CD8-positive, alpha-beta memory T cell (primary cell): ENCODE measurements at regions not wholly inside any gene's neighbourhood (a gene's known extent, or its start where the extent isn't known, plus 50 kb on each side); places are given as distances from the start of the nearest gene placed in this dataset.

Experiments
- CTCF ChIA-PET: fragments of 350-600 bp; sonication (Branson Sonifier 250); formaldehyde crosslinking; loops from one replicate; lab custom pipeline; 2021; ENCODE audit warnings: antibody characterized with exemption; lab: Charles Lee
- POLR2A ChIA-PET: fragments of 350-600 bp; sonication (Branson Sonifier 250); formaldehyde crosslinking; loops from one replicate; lab custom pipeline; 2021; ENCODE audit warnings: antibody characterized with exemption; lab: Charles Lee
- DNase-seq, 5 donors: peaks; one replicate each; pipeline versions ENCODE4 v3.0.0 to v3.0.0-alpha.2; 2020 to 2022; ENCODE audit warnings: mixed read lengths in 1 of 5
- H3K27ac ChIP-seq: one replicate; pipeline ENCODE4 v1.7.0; 2013; ENCODE audit warnings: low read depth, mild to moderate bottlenecking, low read length, moderate library complexity
- H3K27me3 ChIP-seq: 2 replicates; pipeline ENCODE4 v1.7.0; 2013; ENCODE audit warnings: low read length, mild to moderate bottlenecking; ENCODE audit not compliant: insufficient read depth, poor library complexity, severe bottlenecking
- H3K36me3 ChIP-seq: 2 replicates; pipeline ENCODE4 v1.7.0; 2013; ENCODE audit warnings: mild to moderate bottlenecking, low read length, moderate library complexity; ENCODE audit not compliant: insufficient read depth
- H3K4me1 ChIP-seq: 2 replicates; pipeline ENCODE4 v1.7.0; 2013; ENCODE audit warnings: mild to moderate bottlenecking, low read length, moderate library complexity; ENCODE audit not compliant: insufficient read depth
- H3K4me3 ChIP-seq: 2 replicates; pipeline ENCODE4 v1.7.0; 2013; ENCODE audit warnings: mild to moderate bottlenecking, low read length
- H3K9me3 ChIP-seq: 2 replicates; pipeline ENCODE4 v1.7.0; 2013; ENCODE audit warnings: mild to moderate bottlenecking, low read length
- H3K27ac Mint-ChIP-seq, 8 donors: one replicate each; pipeline ENCODE4 v1.8.0; 2020 to 2021; ENCODE audit warnings: mixed read lengths in 8 of 8, mild to moderate bottlenecking in 6 of 8, inconsistent platforms in 3 of 8, moderate library complexity in 3 of 8
- H3K27me3 Mint-ChIP-seq, 2 donors: one replicate each; pipeline ENCODE4 v1.8.0; 2020 to 2021; ENCODE audit warnings: mixed read lengths in 2 of 2, mild to moderate bottlenecking in 1 of 2, moderate library complexity in 1 of 2
- H3K36me3 Mint-ChIP-seq, 3 donors: one replicate each; pipeline ENCODE4 v1.8.0; 2020 to 2021; ENCODE audit warnings: mixed read lengths in 3 of 3, inconsistent platforms in 1 of 3, mild to moderate bottlenecking in 1 of 3
- H3K4me1 Mint-ChIP-seq, 3 donors: one replicate each; pipeline ENCODE4 v1.8.0; 2020 to 2021; ENCODE audit warnings: mixed read lengths in 3 of 3, inconsistent platforms in 1 of 3, mild to moderate bottlenecking in 1 of 3
- H3K4me3 Mint-ChIP-seq, 7 donors: one replicate each; pipeline ENCODE4 v1.8.0; 2020 to 2021; ENCODE audit warnings: mixed read lengths in 7 of 7, mild to moderate bottlenecking in 6 of 7, moderate library complexity in 4 of 7, inconsistent platforms in 2 of 7
- H3K9me3 Mint-ChIP-seq, 5 donors: one replicate each; pipeline ENCODE4 v1.8.0; 2020 to 2022; ENCODE audit warnings: mixed read lengths in 5 of 5, mild to moderate bottlenecking in 3 of 5, moderate library complexity in 2 of 5, inconsistent platforms in 1 of 5

DNA sequence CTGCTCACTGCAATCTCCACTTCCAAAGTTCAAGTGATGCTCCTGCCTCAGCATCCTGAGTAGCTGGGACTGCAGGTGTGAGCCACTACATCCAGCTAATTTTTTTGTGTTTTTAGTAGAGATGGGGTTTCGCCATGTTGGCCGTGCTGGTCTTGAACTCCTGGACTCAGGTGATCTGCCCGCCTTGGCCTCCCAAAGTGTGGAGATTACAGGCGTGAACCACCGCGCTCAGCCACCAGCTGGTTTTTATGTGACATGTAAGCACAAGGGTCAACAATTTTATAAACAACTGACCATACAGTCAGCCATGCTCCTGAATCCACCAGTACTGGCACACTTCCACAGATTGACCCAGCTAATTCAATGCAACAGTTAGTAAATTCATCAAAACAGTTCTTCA lies 526.3 kb upstream of the LRRC4C start:
- Histone ChIP-seq H3K4me3 (no peak overlapping the region), H3K4me1 (no peaks in the 10 kb centered on the region), H3K27me3 (no peaks in the 10 kb centered on the region), H3K36me3 (no peaks in the 10 kb centered on the region), H3K9me3 (no peaks in the 10 kb centered on the region), H3K27ac (no peak overlapping the region)
- Mint-ChIP-seq H3K36me3 (peaks cover 0 to 2% (median 0%) of the 10 kb centered on the region in 3 donors), H3K9me3 (peaks cover 7 to 16% (median 10%) of the 10 kb centered on the region in 5 donors), H3K27me3 (no peaks in the 10 kb centered on the region), H3K4me3 (no peak overlapping the region), H3K27ac (no peak overlapping the region), H3K4me1 (no peaks in the 10 kb centered on the region)
- CTCF ChIA-PET = no interaction called here
- DNase-seq = no peak
- POLR2A ChIA-PET = no interaction called here

DNA sequence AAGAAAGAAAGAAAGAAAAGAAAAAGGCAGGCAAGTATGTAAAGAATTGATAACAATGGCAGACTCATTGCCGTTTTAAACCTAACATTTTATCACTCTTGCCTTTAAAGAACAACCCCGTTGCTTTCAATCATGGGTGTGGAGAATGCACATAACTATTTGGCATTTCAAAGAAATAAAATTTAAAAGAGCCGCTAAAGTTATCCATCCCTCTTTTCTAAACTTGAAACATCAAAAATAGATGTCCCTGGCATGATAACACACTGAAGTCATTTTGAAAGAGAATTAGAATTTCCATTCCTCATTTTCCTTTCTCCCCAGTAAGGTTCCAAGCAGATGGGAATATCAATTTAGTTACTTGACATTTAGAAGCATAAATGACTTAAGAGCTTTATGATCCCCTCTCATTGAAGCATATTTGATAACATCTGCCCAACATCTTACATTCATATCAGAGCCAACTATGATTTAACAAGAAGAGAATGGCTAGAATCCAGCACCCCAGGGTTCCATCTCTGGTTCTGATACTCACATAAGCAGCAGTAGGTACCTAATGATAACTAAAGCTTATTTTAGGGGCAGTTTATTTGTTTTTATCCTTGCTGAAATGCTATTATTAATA lies 529.6 kb upstream of the LRRC4C start:
- no peak overlapping the region for H3K27ac ChIP-seq
- no peaks in the 10 kb centered on the region for H3K36me3 ChIP-seq
- no peaks in the 10 kb centered on the region for H3K4me1 Mint-ChIP-seq
- ChIA-PET POLR2A (no interaction called here), CTCF (no interaction called here)
- H3K27ac Mint-ChIP-seq = no peak overlapping the region
- no peaks in the 10 kb centered on the region for H3K27me3 ChIP-seq
- H3K4me3 ChIP-seq = no peak overlapping the region
- H3K4me1 ChIP-seq = no peaks in the 10 kb centered on the region
- H3K9me3 ChIP-seq = no peaks in the 10 kb centered on the region
- no peak for DNase-seq
- peaks cover 0 to 2% (median 0%) of the 10 kb centered on the region in 3 donors for H3K36me3 Mint-ChIP-seq
- H3K27me3 Mint-ChIP-seq = no peaks in the 10 kb centered on the region
- peaks cover 6 to 25% (median 10%) of the 10 kb centered on the region in 5 donors for H3K9me3 Mint-ChIP-seq
- H3K4me3 Mint-ChIP-seq = no peak overlapping the region

DNA sequence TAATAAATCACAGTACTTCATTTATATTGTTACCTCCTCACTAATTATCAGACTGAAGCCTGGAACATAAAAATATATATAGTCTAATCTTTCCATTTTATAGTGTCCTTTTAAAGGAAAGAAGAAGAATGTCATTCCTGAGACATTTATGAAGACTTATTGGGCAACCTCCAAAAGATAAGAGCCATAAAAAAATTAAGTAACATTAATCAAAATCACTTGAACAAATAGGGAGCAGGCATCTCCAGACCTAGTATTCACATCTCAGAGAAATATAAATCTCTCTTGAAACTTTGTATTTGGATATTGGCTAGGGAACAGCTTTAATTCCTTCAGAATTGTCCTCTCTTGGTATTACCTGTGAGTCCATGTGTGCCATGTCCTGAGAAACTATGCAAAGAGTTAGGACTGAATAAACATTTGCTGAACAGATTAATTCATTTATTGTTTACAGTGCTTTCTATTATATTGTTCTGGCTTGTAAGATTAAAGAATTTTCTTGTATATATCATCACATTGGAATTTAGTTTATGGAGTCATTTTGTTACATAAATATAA lies 530.5 kb upstream of the LRRC4C start:
- Histone ChIP-seq H3K4me1 (no peaks in the 10 kb centered on the region), H3K36me3 (no peaks in the 10 kb centered on the region), H3K27me3 (no peaks in the 10 kb centered on the region), H3K4me3 (no peak overlapping the region), H3K9me3 (no peaks in the 10 kb centered on the region), H3K27ac (no peak overlapping the region)
- Mint-ChIP-seq H3K36me3 (peaks cover 0 to 2% (median 0%) of the 10 kb centered on the region in 3 donors), H3K4me3 (no peak overlapping the region), H3K9me3 (peaks cover 5 to 31% (median 16%) of the 10 kb centered on the region in 5 donors), H3K27ac (no peak overlapping the region), H3K4me1 (no peaks in the 10 kb centered on the region), H3K27me3 (no peaks in the 10 kb centered on the region)
- CTCF ChIA-PET = no interaction called here
- POLR2A ChIA-PET = no interaction called here
- DNase-seq = no peak

DNA sequence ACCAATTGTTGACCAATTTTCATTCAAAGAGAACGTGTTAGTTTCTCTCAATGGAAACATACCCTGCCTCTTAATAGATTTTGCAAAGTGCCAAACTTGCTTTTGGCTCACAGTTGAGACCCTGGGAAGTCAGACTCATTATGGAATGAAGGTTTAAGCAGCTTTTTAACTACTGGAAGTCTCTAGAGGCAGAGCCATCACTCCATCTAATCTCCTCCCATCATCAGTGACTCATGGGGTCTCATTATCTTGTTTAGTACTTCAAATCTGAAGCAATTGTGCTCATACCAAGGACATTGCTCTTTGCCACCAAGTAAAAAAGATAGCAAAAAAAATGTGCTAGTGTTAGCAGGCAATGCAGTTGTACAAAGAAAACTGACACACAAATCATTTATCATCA lies 537.1 kb upstream of the LRRC4C start:
- Histone ChIP-seq H3K27me3 (no peaks in the 10 kb centered on the region), H3K36me3 (no peaks in the 10 kb centered on the region), H3K4me1 (no peaks in the 10 kb centered on the region), H3K4me3 (no peak overlapping the region), H3K9me3 (no peaks in the 10 kb centered on the region), H3K27ac (no peak overlapping the region)
- Mint-ChIP-seq H3K9me3 (peaks cover 5 to 21% (median 14%) of the 10 kb centered on the region in 5 donors), H3K4me3 (no peak overlapping the region), H3K36me3 (no peaks in the 10 kb centered on the region), H3K27me3 (no peaks in the 10 kb centered on the region), H3K27ac (no peak overlapping the region), H3K4me1 (no peaks in the 10 kb centered on the region)
- no peak for DNase-seq
- CTCF ChIA-PET = no interaction called here
- POLR2A ChIA-PET = no interaction called here

GRCh38 chr11:41997844-41998401 lies 538.5 kb upstream of the LRRC4C start:
- ChIA-PET CTCF (no interaction called here), POLR2A (no interaction called here)
- Mint-ChIP-seq H3K4me1 (no peaks in the 10 kb centered on the region), H3K27ac (no peak overlapping the region), H3K4me3 (no peak overlapping the region), H3K27me3 (no peaks in the 10 kb centered on the region), H3K36me3 (no peaks in the 10 kb centered on the region), H3K9me3 (peaks cover 5 to 21% (median 14%) of the 10 kb centered on the region in 5 donors)
- H3K36me3 ChIP-seq = no peaks in the 10 kb centered on the region
- H3K9me3 ChIP-seq = no peaks in the 10 kb centered on the region
- DNase-seq = no peak
- H3K27me3 ChIP-seq = no peaks in the 10 kb centered on the region
- no peak overlapping the region for H3K4me3 ChIP-seq
- H3K27ac ChIP-seq = no peak overlapping the region
- H3K4me1 ChIP-seq = no peaks in the 10 kb centered on the region

- H3K9me3 Mint-ChIP-seq = peaks cover 5 to 18% (median 9%) of the 10 kb centered on the region in 5 donors
- no peaks in the 10 kb centered on the region for H3K27me3 Mint-ChIP-seq
- Histone ChIP-seq H3K4me3 (no peak overlapping the region), H3K27me3 (no peaks in the 10 kb centered on the region), H3K4me1 (no peaks in the 10 kb centered on the region), H3K9me3 (no peaks in the 10 kb centered on the region), H3K27ac (no peak overlapping the region), H3K36me3 (no peaks in the 10 kb centered on the region)
- H3K4me1 Mint-ChIP-seq = no peaks in the 10 kb centered on the region
- H3K27ac Mint-ChIP-seq = no peak overlapping the region
- no peak overlapping the region for H3K4me3 Mint-ChIP-seq
- CTCF ChIA-PET = no interaction called here
- H3K36me3 Mint-ChIP-seq = no peaks in the 10 kb centered on the region
- POLR2A ChIA-PET = no interaction called here
- no peak for DNase-seq
Observed at GRCh38 chr11:41999066-41999465, 539.6 kb upstream of the LRRC4C start.

DNA sequence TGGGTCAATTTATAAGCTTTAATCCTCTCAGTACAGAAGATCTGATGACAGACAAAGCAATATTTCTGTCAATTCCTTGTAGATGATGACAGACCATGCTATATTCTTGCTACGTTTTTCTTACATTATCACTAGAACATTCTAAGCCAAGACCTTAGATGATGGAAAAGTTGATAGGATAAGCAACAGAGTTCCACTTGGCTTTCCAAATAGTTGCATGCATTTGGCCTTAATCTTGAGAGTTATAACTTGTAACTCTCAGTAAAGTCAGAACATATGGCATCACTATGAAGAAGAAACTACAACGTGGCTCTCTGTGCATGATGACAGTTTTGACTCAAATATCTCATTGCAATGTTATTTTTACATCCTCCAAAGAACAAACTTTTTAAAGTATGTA lies 544.3 kb upstream of the LRRC4C start:
- Mint-ChIP-seq H3K27me3 (no peaks in the 10 kb centered on the region), H3K36me3 (peaks cover 0 to 2% (median 0%) of the 10 kb centered on the region in 3 donors)
- CTCF ChIA-PET = no interaction called here

DNA sequence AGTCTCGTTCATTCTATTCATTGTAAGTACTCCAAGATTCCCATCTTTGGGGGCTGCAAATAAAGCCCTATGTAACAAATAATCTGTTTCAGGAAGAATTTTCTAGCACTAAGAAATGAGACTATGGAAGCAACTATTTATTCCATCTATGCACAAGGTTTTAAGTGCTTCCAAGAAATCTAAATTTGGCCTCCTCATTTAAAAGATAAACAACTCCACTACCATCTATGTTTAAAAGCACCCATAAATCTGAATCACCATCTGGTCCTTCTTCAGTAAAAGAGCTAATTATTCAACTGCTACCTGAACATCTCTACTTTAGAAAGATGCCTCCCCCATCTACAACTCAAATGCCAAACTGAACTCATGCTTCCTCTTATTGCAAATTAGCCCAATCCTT lies 547.3 kb upstream of the LRRC4C start:
- Histone ChIP-seq H3K36me3 (no peaks in the 10 kb centered on the region), H3K27ac (no peak overlapping the region), H3K4me3 (no peak overlapping the region), H3K4me1 (no peaks in the 10 kb centered on the region), H3K9me3 (no peaks in the 10 kb centered on the region), H3K27me3 (no peaks in the 10 kb centered on the region)
- H3K4me1 Mint-ChIP-seq = no peaks in the 10 kb centered on the region
- no peak overlapping the region for H3K27ac Mint-ChIP-seq
- peaks cover 0 to 2% (median 0%) of the 10 kb centered on the region in 3 donors for H3K36me3 Mint-ChIP-seq
- H3K9me3 Mint-ChIP-seq = peaks cover 0 to 36% (median 12%) of the 10 kb centered on the region in 5 donors
- POLR2A ChIA-PET = no interaction called here
- no peak for DNase-seq
- CTCF ChIA-PET = no interaction called here
- H3K4me3 Mint-ChIP-seq = no peak overlapping the region
- H3K27me3 Mint-ChIP-seq = no peaks in the 10 kb centered on the region

More for the DNA sequence above, 544.3 kb upstream of the LRRC4C start:
- no peak for DNase-seq
- Histone ChIP-seq H3K27ac (no peak overlapping the region), H3K36me3 (no peaks in the 10 kb centered on the region), H3K4me1 (no peaks in the 10 kb centered on the region), H3K9me3 (no peaks in the 10 kb centered on the region), H3K4me3 (no peak overlapping the region), H3K27me3 (no peaks in the 10 kb centered on the region)
- POLR2A ChIA-PET = no interaction called here
- Mint-ChIP-seq H3K9me3 (peaks cover 0 to 25% (median 6%) of the 10 kb centered on the region in 5 donors), H3K27ac (no peak overlapping the region), H3K4me1 (no peaks in the 10 kb centered on the region), H3K4me3 (no peak overlapping the region)
